K562 (cell line): ENCODE measurements at regions not wholly inside any gene's neighbourhood (a gene's known extent, or its start where the extent isn't known, plus 50 kb on each side); places are given as distances from the start of the nearest gene placed in this dataset.

ENCODE experiments used
- ATAC-seq: fragments of 200-7000 bp; cut with Tn5 transposase; 3 replicates; pipeline ENCODE4 v1.9.1; 2020; ENCODE audit warnings: moderate library complexity
- BruUV-seq: library from RNA; stranded (reverse); fragments of 400-500 nt; replicated peaks from 2 replicates; lab custom pipeline; 2021; lab: Mats Ljungman, UMichigan
- CTCF ChIA-PET: fragments of 300-600 bp; formaldehyde crosslinking; extraction: SDS; loops from one replicate; lab custom pipeline; 2021; ENCODE audit warnings: low intra/inter-chr PET ratio; lab: Yijun Ruan, JAX
- POLR2A ChIA-PET: fragments of 300-600, 350-650 bp; sonication (Branson Sonifier 250); formaldehyde crosslinking; extraction: SDS; loops from one replicate; lab custom pipeline; 2021; ENCODE audit warnings: antibody characterized with exemption, inconsistent platforms; lab: Yijun Ruan, JAX
- DNase-seq, 4 experiments: peaks; one replicate each; pipeline versions ENCODE4 v3.0.0 to v3.0.0-alpha.2; 2011 to 2018; ENCODE audit warnings: low spot score in 3 of 4, mixed read lengths in 3 of 4; ENCODE audit errors: extremely low read depth in 1 of 4
- FAIRE-seq: peaks from 2 replicates; lab custom pipeline; 2011; peaks lifted over from hg19 to GRCh38; lab: Jason Lieb, UNC
- H2AFZ ChIP-seq: 2 replicates; pipeline ENCODE4 v1.6.0; 2011; ENCODE audit warnings: low read depth, low read length, control low read depth, inconsistent platforms
- H3K27ac ChIP-seq: fragments of 200-600 bp; 3 replicates; pipeline ENCODE4 v1.8.0; 2011; ENCODE audit warnings: low read depth, mild to moderate bottlenecking, control low read depth, inconsistent platforms, low read length, moderate library complexity, mixed read lengths; ENCODE audit errors: extremely low read depth
- H3K27me3 ChIP-seq, 2 experiments: fragments of 300-600 bp in 1 of 2; 2 replicates in 1 of 2; 3 replicates in 1 of 2; pipeline versions ENCODE4 v1.6.0 to v1.8.0; 2011; ENCODE audit warnings: inconsistent platforms in 2 of 2, low read length in 2 of 2, mild to moderate bottlenecking in 1 of 2, mixed read lengths in 1 of 2, moderate library complexity in 1 of 2; ENCODE audit not compliant: control insufficient read depth in 2 of 2, insufficient read depth in 2 of 2
- H3K36me3 ChIP-seq: fragments of 300-600 bp; 3 replicates; pipeline ENCODE4 v1.8.0; 2011; ENCODE audit warnings: mild to moderate bottlenecking, low read length, inconsistent platforms; ENCODE audit not compliant: control insufficient read depth, insufficient read depth
- H3K4me1 ChIP-seq, 2 experiments: fragments of 200-600 bp in 1 of 2; replicated peaks in 1 of 2; 2 replicates in 1 of 2; 3 replicates in 1 of 2; pipeline versions ENCODE4 v1.5.1 to v1.8.0; 2011; ENCODE audit warnings: inconsistent platforms in 2 of 2, low read length in 2 of 2, mild to moderate bottlenecking in 1 of 2, mixed read lengths in 1 of 2, moderate library complexity in 1 of 2; ENCODE audit not compliant: control insufficient read depth in 2 of 2, insufficient read depth in 2 of 2
- H3K4me2 ChIP-seq: 2 replicates; pipeline ENCODE4 v1.6.1; 2011; ENCODE audit warnings: low read length, control low read depth, inconsistent platforms, mixed read lengths; ENCODE audit not compliant: insufficient read depth
- H3K4me3 ChIP-seq: fragments of 200-600 bp; sonication (generic), shearing (Covaris generic); 2 replicates; pipeline ENCODE4 v1.5.1; 2016; ENCODE audit warnings: control low read depth, inconsistent platforms
- H3K79me2 ChIP-seq: fragments of 200-600 bp; 3 replicates; pipeline ENCODE4 v1.8.0; 2011; ENCODE audit warnings: low read length, inconsistent platforms; ENCODE audit not compliant: control insufficient read depth, insufficient read depth
- H3K9ac ChIP-seq, 2 experiments: 2 replicates each; pipeline versions ENCODE4 v1.6.0 to v1.6.1; 2011; ENCODE audit warnings: low read depth in 2 of 2, low read length in 2 of 2, control low read depth in 1 of 2, inconsistent platforms in 1 of 2, mild to moderate bottlenecking in 1 of 2, mixed read lengths in 1 of 2; ENCODE audit not compliant: insufficient read depth in 1 of 2
- H3K9me1 ChIP-seq: one replicate; pipeline ENCODE4 v1.6.0; 2011; ENCODE audit warnings: inconsistent platforms, mild to moderate bottlenecking, low read length, moderate library complexity; ENCODE audit not compliant: control insufficient read depth, insufficient read depth
- H3K9me3 ChIP-seq: replicated peaks from 2 replicates; pipeline ENCODE4 v1.5.1; 2011; ENCODE audit warnings: low read depth, low read length, inconsistent platforms; ENCODE audit not compliant: control insufficient read depth, insufficient read depth
- H4K20me1 ChIP-seq: replicated peaks from 2 replicates; pipeline ENCODE4 v1.6.1; 2011; ENCODE audit warnings: low read length, inconsistent platforms, mixed read lengths; ENCODE audit not compliant: control insufficient read depth, insufficient read depth
- KHSRP ChIP-seq: fragments of 450-650 bp; IDR thresholded peaks from 2 replicates; pipeline ENCODE4 v1.6.1; 2017
- PCBP1 ChIP-seq: fragments of 200-400 bp; formaldehyde crosslinking; IDR thresholded peaks from 2 replicates; pipeline ENCODE4 v1.6.1; 2018; ENCODE audit warnings: mild to moderate bottlenecking, low read depth, low read length; ENCODE audit not compliant: poor library complexity, severe bottlenecking
- PRPF4 ChIP-seq: fragments of 200-400 bp; formaldehyde crosslinking; IDR thresholded peaks from one replicate; pipeline ENCODE4 v1.6.1; 2017; ENCODE audit warnings: low read length, low read depth, mild to moderate bottlenecking; ENCODE audit not compliant: insufficient read depth, poor library complexity, severe bottlenecking
- SMARCE1 ChIP-seq: fragments of 450-650 bp; IDR thresholded peaks from 2 replicates; pipeline ENCODE4 v1.7.1; 2016; ENCODE audit warnings: mild to moderate bottlenecking
- TFAM ChIP-seq: fragments of 250-450 bp; sonication (Bioruptor Pico); conservative IDR thresholded peaks from 2 replicates; pipeline ENCODE4 v1.5.0; 2021; ENCODE audit warnings: mild to moderate bottlenecking, moderate library complexity
- ZBTB40 ChIP-seq, 2 experiments: fragments of 450-650 bp in 1 of 2; sonication (generic) in 1 of 2; formaldehyde crosslinking in 1 of 2; IDR thresholded peaks; 2 replicates each; pipeline versions ENCODE4 v1.7.1 to v1.9.0; 2016 to 2022; ENCODE audit warnings: inconsistent platforms in 1 of 2, mild to moderate bottlenecking in 1 of 2, missing genetic modification reagents in 1 of 2
- ZNF511 ChIP-seq: sonication (generic); formaldehyde crosslinking; IDR thresholded peaks from 2 replicates; pipeline ENCODE4 v1.8.0; 2022; ENCODE audit warnings: mild to moderate bottlenecking, missing genetic modification reagents
- WGBS: fragments of 100-300 bp; shearing (Covaris generic); methylation state at CpG from one replicate; pipeline ENCODE4 v1.1.6; 2016; ENCODE audit warnings: low coverage, mixed read lengths; ENCODE audit not compliant: insufficient coverage; ENCODE audit errors: missing lambda C conversion rate; 5-methylcytosine and 5-hydroxymethylcytosine counted together
- in situ Hi-C: fragments of 300-500 bp; cut with MboI; formaldehyde crosslinking; loops from 4 replicates; pipeline ENCODE4 v1.15.0; 2018; ENCODE audit warnings: inconsistent platforms, mixed read lengths
- intact Hi-C: fragments of 100-400 bp; cut with micrococcal nuclease; formaldehyde crosslinking; loops from 2 replicates; pipeline ENCODE4 v1.14.2; 2022
- TF ChIP-seq, protein P1 (sequence below): fragments of 250-450 bp; sonication (Bioruptor Pico); IDR thresholded peaks from 2 replicates; pipeline ENCODE4 v1.9.0; 2021; ENCODE audit warnings: mild to moderate bottlenecking
- TF ChIP-seq, protein P2 (sequence below): IDR thresholded peaks from 2 replicates; pipeline ENCODE4 v1.6.1; 2011; ENCODE audit warnings: borderline replicate concordance, low read depth, mild to moderate bottlenecking, moderate library complexity, low read length; ENCODE audit not compliant: insufficient read depth, poor library complexity, severe bottlenecking

- Histone ChIP-seq H3K4me2 (no peak overlapping the region), H3K9me3 (no peaks in the 10 kb centered on the region), H2AFZ (no peak overlapping the region), H3K27ac (no peak overlapping the region), H3K79me2 (no peaks in the 10 kb centered on the region), H3K9me1 (no peaks in the 10 kb centered on the region), H4K20me1 (no peaks in the 10 kb centered on the region), H3K27me3 (no peaks in the 10 kb centered on the region), H3K4me3 (no peak overlapping the region), H3K36me3 (no peaks in the 10 kb centered on the region), H3K9ac (no peak overlapping the region), H3K4me1 (no peaks in the 10 kb centered on the region)
- 0% methylated on average over 1 of the region's 1 CpG for WGBS
- CTCF ChIA-PET, result no interaction called here
- in situ Hi-C loops (no loop called here), intact Hi-C loops (no loop called here)
- ATAC-seq, result no peak
- TF ChIP-seq SMARCE1 (no peak), TFAM (CRISPR knock-in tag) (no peak), ZNF511 (CRISPR knock-in tag) (no peak), PRPF4 (no peak), KHSRP (no peak), PCBP1 (no peak), ZBTB40 (IDR thresholded peaks at IDR 0.05) (no peak), ZBTB40 (CRISPR knock-in tag; IDR thresholded peaks at IDR 0.05) (no peak)
- TF ChIP-seq, protein P1, sequence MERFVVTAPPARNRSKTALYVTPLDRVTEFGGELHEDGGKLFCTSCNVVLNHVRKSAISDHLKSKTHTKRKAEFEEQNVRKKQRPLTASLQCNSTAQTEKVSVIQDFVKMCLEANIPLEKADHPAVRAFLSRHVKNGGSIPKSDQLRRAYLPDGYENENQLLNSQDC (CRISPR knock-in tag), result no peak
- TF ChIP-seq, protein P2, sequence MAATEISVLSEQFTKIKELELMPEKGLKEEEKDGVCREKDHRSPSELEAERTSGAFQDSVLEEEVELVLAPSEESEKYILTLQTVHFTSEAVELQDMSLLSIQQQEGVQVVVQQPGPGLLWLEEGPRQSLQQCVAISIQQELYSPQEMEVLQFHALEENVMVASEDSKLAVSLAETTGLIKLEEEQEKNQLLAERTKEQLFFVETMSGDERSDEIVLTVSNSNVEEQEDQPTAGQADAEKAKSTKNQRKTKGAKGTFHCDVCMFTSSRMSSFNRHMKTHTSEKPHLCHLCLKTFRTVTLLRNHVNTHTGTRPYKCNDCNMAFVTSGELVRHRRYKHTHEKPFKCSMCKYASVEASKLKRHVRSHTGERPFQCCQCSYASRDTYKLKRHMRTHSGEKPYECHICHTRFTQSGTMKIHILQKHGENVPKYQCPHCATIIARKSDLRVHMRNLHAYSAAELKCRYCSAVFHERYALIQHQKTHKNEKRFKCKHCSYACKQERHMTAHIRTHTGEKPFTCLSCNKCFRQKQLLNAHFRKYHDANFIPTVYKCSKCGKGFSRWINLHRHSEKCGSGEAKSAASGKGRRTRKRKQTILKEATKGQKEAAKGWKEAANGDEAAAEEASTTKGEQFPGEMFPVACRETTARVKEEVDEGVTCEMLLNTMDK, result no peak
- no peak for FAIRE-seq
- BruUV-seq, result no TSS peak
- POLR2A ChIA-PET, result no interaction called here
- no peak for DNase-seq
Measured at GRCh38 chr1:215022741-215023141, 59.8 kb upstream of the KCNK2 start.
